Activated T-cell treated with anti-CD3 and anti-CD28 coated beads, Interleukin-2, amount 50 U/mL, for 72 hours (primary cell): ENCODE measurements at regions not wholly inside any gene's neighbourhood (a gene's known extent, or its start where the extent isn't known, plus 50 kb on each side); places are given as distances from the start of the nearest gene placed in this dataset.
A peak's percentile ranks its signal among the peaks of the same experiment; 100 is the strongest.

Source experiments
- ATAC-seq, 2 donors: fragments of 150-1000 bp; cut with Tn5 transposase; replicated peaks in 1 of 2; 2 replicates each; pipeline ENCODE4 v1.10.0; 2021; ENCODE audit warnings: moderate library complexity in 2 of 2, mild to moderate bottlenecking in 1 of 2
- DNase-seq, 2 donors: peaks; one replicate each; pipeline ENCODE4 v3.0.0; 2021 to 2022; ENCODE audit warnings: mixed read lengths in 1 of 2
- H3K27ac Mint-ChIP-seq: one replicate; pipeline ENCODE4 v1.8.0; 2022; ENCODE audit warnings: mild to moderate bottlenecking, moderate library complexity, mixed read lengths
- H3K27me3 Mint-ChIP-seq: one replicate; pipeline ENCODE4 v1.8.0; 2022; ENCODE audit warnings: low read depth, mixed read lengths
- H3K36me3 Mint-ChIP-seq, 2 donors: one replicate each; pipeline ENCODE4 v1.8.0; 2022; ENCODE audit warnings: mixed read lengths in 2 of 2, mild to moderate bottlenecking in 1 of 2; ENCODE audit not compliant: insufficient read depth in 2 of 2
- H3K4me1 Mint-ChIP-seq: one replicate; pipeline ENCODE4 v1.8.0; 2022; ENCODE audit warnings: low read depth, mixed read lengths
- H3K4me3 Mint-ChIP-seq, 2 donors: one replicate each; pipeline ENCODE4 v1.8.0; 2022; ENCODE audit warnings: mild to moderate bottlenecking in 2 of 2, mixed read lengths in 2 of 2, moderate library complexity in 2 of 2
- H3K9me3 Mint-ChIP-seq, 2 donors: one replicate each; pipeline ENCODE4 v1.8.0; 2022; ENCODE audit warnings: mixed read lengths in 2 of 2

- H3K27ac Mint-ChIP-seq: no peak overlapping the region
- no peak for ATAC-seq
- no peak overlapping the region for H3K4me3 Mint-ChIP-seq
- H3K4me1 Mint-ChIP-seq: peaks cover 30% of the 10 kb centered on the region
- H3K27me3 Mint-ChIP-seq: peaks cover 6% of the 10 kb centered on the region
- H3K36me3 Mint-ChIP-seq: no peaks in the 10 kb centered on the region
- DNase-seq: no peak
- no peaks in the 10 kb centered on the region for H3K9me3 Mint-ChIP-seq
Measured at GRCh38 chr5:143682246-143682905, 129.6 kb upstream of the HMHB1 start.

GRCh38 chr5:143680672-143681259, 131.2 kb upstream of the HMHB1 start:
- Mint-ChIP-seq H3K4me3 (no peak overlapping the region), H3K4me1 (peaks cover 30% of the 10 kb centered on the region), H3K36me3 (no peaks in the 10 kb centered on the region), H3K27me3 (peaks cover 11% of the 10 kb centered on the region), H3K9me3 (no peaks in the 10 kb centered on the region), H3K27ac (no peak overlapping the region)
- ATAC-seq: no peak
- no peak for DNase-seq

- no peak overlapping the region for H3K4me3 Mint-ChIP-seq
- peaks cover 20% of the 10 kb centered on the region for H3K27me3 Mint-ChIP-seq
- DNase-seq: no peak
- peak; percentile 70 for ATAC-seq
- H3K4me1 Mint-ChIP-seq: peaks cover 30% of the 10 kb centered on the region
- no peaks in the 10 kb centered on the region for H3K9me3 Mint-ChIP-seq
- H3K36me3 Mint-ChIP-seq: no peaks in the 10 kb centered on the region
- H3K27ac Mint-ChIP-seq: no peak overlapping the region
Measured at GRCh38 chr5:143679777-143680176, 132.2 kb upstream of the HMHB1 start.

- H3K27me3 Mint-ChIP-seq: peaks cover 23% of the 10 kb centered on the region
- peak overlapping the region; percentile 31 to 70 for H3K4me3 Mint-ChIP-seq
- H3K9me3 Mint-ChIP-seq: no peaks in the 10 kb centered on the region
- ATAC-seq: peak; percentile 65 to 73
- DNase-seq: no peak
- H3K36me3 Mint-ChIP-seq: no peaks in the 10 kb centered on the region
- peaks cover 30% of the 10 kb centered on the region for H3K4me1 Mint-ChIP-seq
- peak overlapping the region; percentile 78 for H3K27ac Mint-ChIP-seq
Measured at GRCh38 chr5:143678148-143678905, 133.6 kb upstream of the HMHB1 start.

- ATAC-seq (no peak), DNase-seq (no peak)
- no peak overlapping the region for H3K27ac Mint-ChIP-seq
- H3K9me3 Mint-ChIP-seq: no peaks in the 10 kb centered on the region
- H3K4me1 Mint-ChIP-seq: peaks cover 30% of the 10 kb centered on the region
- H3K4me3 Mint-ChIP-seq: no peak overlapping the region
- peaks cover 24% of the 10 kb centered on the region for H3K27me3 Mint-ChIP-seq
- no peaks in the 10 kb centered on the region for H3K36me3 Mint-ChIP-seq
Measured at GRCh38 chr5:143677403-143677802, 134.6 kb upstream of the HMHB1 start.

- H3K36me3 Mint-ChIP-seq: no peaks in the 10 kb centered on the region
- H3K27ac Mint-ChIP-seq: no peak overlapping the region
- H3K9me3 Mint-ChIP-seq: no peaks in the 10 kb centered on the region
- DNase-seq: no peak
- peaks cover 30% of the 10 kb centered on the region for H3K4me1 Mint-ChIP-seq
- ATAC-seq: no peak
- peaks cover 27% of the 10 kb centered on the region for H3K27me3 Mint-ChIP-seq
- no peak overlapping the region for H3K4me3 Mint-ChIP-seq
Measured at GRCh38 chr5:143676802-143677201, 135.2 kb upstream of the HMHB1 start.

- DNase-seq: no peak
- Mint-ChIP-seq H3K4me1 (peaks cover 19% of the 10 kb centered on the region), H3K36me3 (no peaks in the 10 kb centered on the region), H3K27ac (no peak overlapping the region), H3K4me3 (no peak overlapping the region), H3K9me3 (peaks cover 0 to 4% of the 10 kb centered on the region in 2 donors), H3K27me3 (peaks cover 27% of the 10 kb centered on the region)
- no peak for ATAC-seq
Measured at GRCh38 chr5:143674469-143674786, 137.5 kb upstream of the HMHB1 start.

- peaks cover 0 to 4% of the 10 kb centered on the region in 2 donors for H3K9me3 Mint-ChIP-seq
- no peak for ATAC-seq
- H3K4me3 Mint-ChIP-seq: no peak overlapping the region
- no peaks in the 10 kb centered on the region for H3K36me3 Mint-ChIP-seq
- H3K4me1 Mint-ChIP-seq: peaks cover 13% of the 10 kb centered on the region
- peaks cover 27% of the 10 kb centered on the region for H3K27me3 Mint-ChIP-seq
- H3K27ac Mint-ChIP-seq: no peak overlapping the region
- no peak for DNase-seq
Measured at GRCh38 chr5:143673676-143674468, 138.1 kb upstream of the HMHB1 start.

- H3K9me3 Mint-ChIP-seq: peaks cover 0 to 4% of the 10 kb centered on the region in 2 donors
- H3K4me1 Mint-ChIP-seq: peaks cover 2% of the 10 kb centered on the region
- H3K27ac Mint-ChIP-seq: no peak overlapping the region
- H3K36me3 Mint-ChIP-seq: no peaks in the 10 kb centered on the region
- ATAC-seq: no peak
- H3K27me3 Mint-ChIP-seq: peaks cover 27% of the 10 kb centered on the region
- no peak overlapping the region for H3K4me3 Mint-ChIP-seq
- no peak for DNase-seq
Measured at GRCh38 chr5:143672806-143673205, 139.2 kb upstream of the HMHB1 start.

- Mint-ChIP-seq H3K36me3 (no peaks in the 10 kb centered on the region), H3K27ac (no peak overlapping the region), H3K4me3 (no peak overlapping the region), H3K9me3 (peaks cover 0 to 4% of the 10 kb centered on the region in 2 donors), H3K27me3 (peaks cover 27% of the 10 kb centered on the region), H3K4me1 (no peaks in the 10 kb centered on the region)
- no peak for ATAC-seq
- no peak for DNase-seq
Measured at GRCh38 chr5:143671674-143672569, 140.0 kb upstream of the HMHB1 start.

GRCh38 chr5:143671021-143671420, 140.9 kb upstream of the HMHB1 start:
- no peaks in the 10 kb centered on the region for H3K4me1 Mint-ChIP-seq
- ATAC-seq: no peak

GRCh38 chr5:143665866-143666265, 146.1 kb upstream of the HMHB1 start:
- peaks cover 14% of the 10 kb centered on the region for H3K27me3 Mint-ChIP-seq
- H3K27ac Mint-ChIP-seq: no peak overlapping the region
- no peaks in the 10 kb centered on the region for H3K36me3 Mint-ChIP-seq

More at GRCh38 chr5:143671021-143671420, 140.9 kb upstream of the HMHB1 start:
- H3K27me3 Mint-ChIP-seq: peaks cover 25% of the 10 kb centered on the region
- H3K9me3 Mint-ChIP-seq: peaks cover 0 to 4% of the 10 kb centered on the region in 2 donors
- no peak overlapping the region for H3K27ac Mint-ChIP-seq
- DNase-seq: no peak
- no peak overlapping the region for H3K4me3 Mint-ChIP-seq
- no peaks in the 10 kb centered on the region for H3K36me3 Mint-ChIP-seq

More at GRCh38 chr5:143665866-143666265, 146.1 kb upstream of the HMHB1 start:
- H3K9me3 Mint-ChIP-seq: peaks cover 0 to 4% of the 10 kb centered on the region in 2 donors
- ATAC-seq: no peak
- peaks cover 4% of the 10 kb centered on the region for H3K4me1 Mint-ChIP-seq
- no peak overlapping the region for H3K4me3 Mint-ChIP-seq
- no peak for DNase-seq
